Naive thymus-derived CD8-positive, alpha-beta T cell (primary cell): ENCODE measurements at regions not wholly inside any gene's neighbourhood (a gene's known extent, or its start where the extent isn't known, plus 50 kb on each side); places are given as distances from the start of the nearest gene placed in this dataset.
"Not testable (repeated sequence)": the region's sequence is repeated elsewhere in the genome, so short reads cannot be mapped to it uniquely, and the experiment has no call there.

ENCODE experiments used
- ATAC-seq, 2 donors: fragments of 150-1000 bp; cut with Tn5 transposase in 1 of 2; sonication (Bioruptor Pico), chemical (Tn5 transposase) in 1 of 2; 1 replicate in 1 of 2; 2 replicates in 1 of 2; pipeline ENCODE4 v1.10.0; 2021; ENCODE audit warnings: mild to moderate bottlenecking in 2 of 2, moderate library complexity in 2 of 2
- POLR2A ChIA-PET: fragments of 350-600 bp; sonication (Branson Sonifier 250); formaldehyde crosslinking; loops from one replicate; lab custom pipeline; 2021; ENCODE audit warnings: antibody characterized with exemption; lab: Charles Lee
- DNase-seq, 10 donors: peaks; one replicate each; pipeline versions ENCODE4 v3.0.0 to v3.0.0-alpha.2; 2020 to 2022
- H3K27ac Mint-ChIP-seq, 10 donors: one replicate each; pipeline ENCODE4 v1.8.0; 2020 to 2022; ENCODE audit warnings: mild to moderate bottlenecking in 10 of 10, mixed read lengths in 10 of 10, moderate library complexity in 4 of 10, inconsistent platforms in 1 of 10
- H3K27me3 Mint-ChIP-seq, 5 donors: one replicate each; pipeline ENCODE4 v1.8.0; 2021 to 2022; ENCODE audit warnings: mixed read lengths in 5 of 5
- H3K36me3 Mint-ChIP-seq, 3 donors: one replicate each; pipeline ENCODE4 v1.8.0; 2020 to 2022; ENCODE audit warnings: mixed read lengths in 3 of 3, mild to moderate bottlenecking in 2 of 3, inconsistent platforms in 1 of 3
- H3K4me1 Mint-ChIP-seq, 4 donors: one replicate each; pipeline ENCODE4 v1.8.0; 2021 to 2022; ENCODE audit warnings: mixed read lengths in 4 of 4
- H3K4me3 Mint-ChIP-seq, 10 donors: one replicate each; pipeline ENCODE4 v1.8.0; 2020 to 2022; ENCODE audit warnings: mild to moderate bottlenecking in 10 of 10, mixed read lengths in 10 of 10, moderate library complexity in 6 of 10, inconsistent platforms in 1 of 10
- H3K9me3 Mint-ChIP-seq, 9 donors: one replicate each; pipeline ENCODE4 v1.8.0; 2020 to 2022; ENCODE audit warnings: mixed read lengths in 9 of 9, mild to moderate bottlenecking in 3 of 9, inconsistent platforms in 1 of 9, moderate library complexity in 1 of 9

- Mint-ChIP-seq H3K9me3 (no peaks in the 10 kb centered on the region), H3K27me3 (peaks cover 0 to 9% (median 0%) of the 10 kb centered on the region in 5 donors), H3K4me1 (peaks cover 0 to 2% (median 0%) of the 10 kb centered on the region in 4 donors), H3K27ac (no peak overlapping the region), H3K36me3 (no peaks in the 10 kb centered on the region), H3K4me3 (no peak overlapping the region)
- DNase-seq (no peak), ATAC-seq (no peak)
- POLR2A ChIA-PET: no interaction called here
These were observed 425.2 kb upstream of the NFE2L3 start for GRCh38 chr7:25726781-25727311.

- no peak for DNase-seq
- Mint-ChIP-seq H3K27me3 (peaks cover 0 to 9% (median 0%) of the 10 kb centered on the region in 5 donors), H3K36me3 (no peaks in the 10 kb centered on the region), H3K9me3 (no peaks in the 10 kb centered on the region), H3K4me1 (peaks cover 0 to 2% (median 0%) of the 10 kb centered on the region in 4 donors), H3K27ac (no peak overlapping the region), H3K4me3 (no peak overlapping the region)
- no peak for ATAC-seq
- POLR2A ChIA-PET: no interaction called here
These were observed 424.6 kb upstream of the NFE2L3 start for GRCh38 chr7:25727446-25727845.

GRCh38 chr7:25727876-25728275 is 424.1 kb upstream of the NFE2L3 start:
- ATAC-seq (no peak), DNase-seq (no peak)
- peaks cover 0 to 2% (median 0%) of the 10 kb centered on the region in 4 donors for H3K4me1 Mint-ChIP-seq
- H3K36me3 Mint-ChIP-seq: no peaks in the 10 kb centered on the region
- H3K4me3 Mint-ChIP-seq: no peak overlapping the region
- H3K27ac Mint-ChIP-seq: no peak overlapping the region
- no peaks in the 10 kb centered on the region for H3K9me3 Mint-ChIP-seq
- POLR2A ChIA-PET: no interaction called here
- peaks cover 0 to 9% (median 0%) of the 10 kb centered on the region in 5 donors for H3K27me3 Mint-ChIP-seq

- H3K9me3 Mint-ChIP-seq: no peaks in the 10 kb centered on the region
- POLR2A ChIA-PET: no interaction called here
- no peak overlapping the region for H3K4me3 Mint-ChIP-seq
- no peaks in the 10 kb centered on the region for H3K36me3 Mint-ChIP-seq
- H3K27me3 Mint-ChIP-seq: peaks cover 3 to 17% (median 9%) of the 10 kb centered on the region in 5 donors
- DNase-seq (no peak), ATAC-seq (no peak)
- H3K4me1 Mint-ChIP-seq: no peaks in the 10 kb centered on the region
- H3K27ac Mint-ChIP-seq: no peak overlapping the region
These were observed 420.7 kb upstream of the NFE2L3 start for GRCh38 chr7:25731068-25731845.

- POLR2A ChIA-PET: no interaction called here
- Mint-ChIP-seq H3K27ac (no peak overlapping the region), H3K36me3 (no peaks in the 10 kb centered on the region), H3K4me3 (no peak overlapping the region), H3K4me1 (no peaks in the 10 kb centered on the region), H3K9me3 (no peaks in the 10 kb centered on the region), H3K27me3 (peaks cover 4 to 22% (median 11%) of the 10 kb centered on the region in 5 donors)
- DNase-seq (no peak), ATAC-seq (no peak)
These were observed 420.2 kb upstream of the NFE2L3 start for GRCh38 chr7:25731846-25732245.

- POLR2A ChIA-PET: no interaction called here
- DNase-seq (no peak), ATAC-seq (no peak)
- peaks cover 8 to 32% (median 14%) of the 10 kb centered on the region in 5 donors for H3K27me3 Mint-ChIP-seq
- H3K9me3 Mint-ChIP-seq: no peaks in the 10 kb centered on the region
- H3K36me3 Mint-ChIP-seq: no peaks in the 10 kb centered on the region
- no peak overlapping the region for H3K4me3 Mint-ChIP-seq
- no peaks in the 10 kb centered on the region for H3K4me1 Mint-ChIP-seq
- H3K27ac Mint-ChIP-seq: no peak overlapping the region
These were observed 419.2 kb upstream of the NFE2L3 start for GRCh38 chr7:25732766-25733217.

- Mint-ChIP-seq H3K4me3 (no peak overlapping the region), H3K36me3 (no peaks in the 10 kb centered on the region), H3K27ac (no peak overlapping the region), H3K4me1 (no peaks in the 10 kb centered on the region), H3K9me3 (no peaks in the 10 kb centered on the region), H3K27me3 (peaks cover 11 to 43% (median 19%) of the 10 kb centered on the region in 5 donors)
- DNase-seq (no peak), ATAC-seq (no peak)
- POLR2A ChIA-PET: no interaction called here
These were observed 416.2 kb upstream of the NFE2L3 start for GRCh38 chr7:25735674-25736242.

GRCh38 chr7:25738528-25738927 is 413.5 kb upstream of the NFE2L3 start:
- H3K27me3 Mint-ChIP-seq: peaks cover 13 to 50% (median 19%) of the 10 kb centered on the region in 5 donors
- H3K27ac Mint-ChIP-seq: no peak overlapping the region
- H3K9me3 Mint-ChIP-seq: peaks cover 0 to 3% (median 0%) of the 10 kb centered on the region in 9 donors
- ATAC-seq (no peak), DNase-seq (no peak)
- H3K4me1 Mint-ChIP-seq: no peaks in the 10 kb centered on the region
- no peaks in the 10 kb centered on the region for H3K36me3 Mint-ChIP-seq
- POLR2A ChIA-PET: no interaction called here
- H3K4me3 Mint-ChIP-seq: no peak overlapping the region

- H3K4me3 Mint-ChIP-seq: no peak overlapping the region
- peaks cover 0 to 6% (median 0%) of the 10 kb centered on the region in 9 donors for H3K9me3 Mint-ChIP-seq
- peaks cover 13 to 50% (median 19%) of the 10 kb centered on the region in 5 donors for H3K27me3 Mint-ChIP-seq
- no peaks in the 10 kb centered on the region for H3K36me3 Mint-ChIP-seq
- no peaks in the 10 kb centered on the region for H3K4me1 Mint-ChIP-seq
- POLR2A ChIA-PET: no interaction called here
- no peak overlapping the region for H3K27ac Mint-ChIP-seq
- no peak for ATAC-seq
- DNase-seq: no peak
These were observed 412.9 kb upstream of the NFE2L3 start for GRCh38 chr7:25739143-25739542.

GRCh38 chr7:25742316-25742715 is 409.7 kb upstream of the NFE2L3 start:
- peaks cover 7 to 23% (median 11%) of the 10 kb centered on the region in 5 donors for H3K27me3 Mint-ChIP-seq
- peaks cover 0 to 6% (median 0%) of the 10 kb centered on the region in 9 donors for H3K9me3 Mint-ChIP-seq
- H3K4me1 Mint-ChIP-seq: no peaks in the 10 kb centered on the region
- POLR2A ChIA-PET: no interaction called here
- H3K27ac Mint-ChIP-seq: no peak overlapping the region
- no peaks in the 10 kb centered on the region for H3K36me3 Mint-ChIP-seq
- ATAC-seq (no peak), DNase-seq (no peak)
- H3K4me3 Mint-ChIP-seq: no peak overlapping the region

- H3K9me3 Mint-ChIP-seq, ATAC-seq, H3K4me1 Mint-ChIP-seq, H3K4me3 Mint-ChIP-seq, POLR2A ChIA-PET, H3K27ac Mint-ChIP-seq, H3K36me3 Mint-ChIP-seq, DNase-seq: not testable (repeated sequence)
- H3K27me3 Mint-ChIP-seq: peaks cover 2 to 14% (median 6%) of the 10 kb centered on the region in 5 donors
These were observed 408.1 kb upstream of the NFE2L3 start for GRCh38 chr7:25743670-25744451.

GRCh38 chr7:25750744-25751508 is 401.1 kb upstream of the NFE2L3 start:
- Mint-ChIP-seq H3K4me1 (no peaks in the 10 kb centered on the region), H3K27me3 (peaks cover 0 to 6% (median 0%) of the 10 kb centered on the region in 5 donors), H3K36me3 (no peaks in the 10 kb centered on the region), H3K9me3 (no peaks in the 10 kb centered on the region), H3K4me3 (no peak overlapping the region), H3K27ac (peak overlapping the region in 1 of 10 donors; percentile 15)
- DNase-seq (no peak), ATAC-seq (no peak)
- POLR2A ChIA-PET: no interaction called here
